GM18505 (cell line): ENCODE measurements at regions not wholly inside any gene's neighbourhood (a gene's known extent, or its start where the extent isn't known, plus 50 kb on each side); places are given as distances from the start of the nearest gene placed in this dataset.
"Not testable (repeated sequence)": the region's sequence is repeated elsewhere in the genome, so short reads cannot be mapped to it uniquely, and the experiment has no call there.

ENCODE experiments used
- ATAC-seq: cut with Tn5 transposase; IDR thresholded peaks from one replicate; pipeline ENCODE4 v1.9.1; 2021; ENCODE audit not compliant: unreplicated experiment
- POLR2A ChIP-seq: IDR thresholded peaks from 4 replicates; pipeline ENCODE4 v1.6.1; 2011; ENCODE audit warnings: borderline replicate concordance; ENCODE audit not compliant: insufficient read depth, insufficient read length; ENCODE audit errors: extremely low read depth

DNA sequence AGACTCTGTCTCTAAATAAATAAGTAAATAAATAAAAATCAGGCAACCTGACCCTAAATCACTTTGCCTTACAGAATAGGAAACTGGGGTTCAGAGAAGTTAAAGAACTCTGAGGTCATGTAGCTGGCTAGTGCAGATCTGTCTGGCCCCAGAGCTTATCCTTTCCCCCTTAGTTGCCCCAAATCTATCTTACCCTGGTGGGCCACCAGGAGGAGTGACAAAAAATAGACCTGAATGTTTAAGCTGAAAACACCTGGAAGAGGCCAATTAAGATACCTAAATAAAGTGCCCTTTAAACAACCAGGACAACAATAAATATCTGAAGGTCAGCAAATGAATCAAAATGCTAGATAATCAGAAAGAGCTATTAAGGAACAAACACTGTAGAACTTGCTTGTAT, 59.7 kb downstream of the TEX35 start:
- TF ChIP-seq POLR2A: no peak
- no peak for ATAC-seq

DNA sequence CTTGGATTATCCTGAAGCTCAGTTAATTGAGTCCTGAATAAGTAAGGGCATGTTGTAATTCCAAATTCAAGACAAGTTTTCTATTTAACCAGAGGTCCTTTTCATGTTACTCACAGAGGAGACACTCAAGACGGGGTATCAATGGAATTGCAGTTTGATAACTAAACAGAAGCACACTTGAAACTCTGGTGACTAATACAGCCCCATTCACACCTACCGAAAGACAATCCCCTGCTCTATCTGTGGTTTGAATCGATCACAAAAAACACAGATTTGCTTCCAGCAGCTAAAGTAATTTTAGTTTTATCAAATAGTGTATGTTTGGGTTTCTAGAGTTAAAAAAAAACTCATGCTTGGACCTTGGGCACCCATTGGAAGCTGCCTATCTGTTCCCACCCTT, 60.4 kb downstream of the TEX35 start:
- ATAC-seq: peak; percentile 58
- TF ChIP-seq POLR2A: no peak

DNA sequence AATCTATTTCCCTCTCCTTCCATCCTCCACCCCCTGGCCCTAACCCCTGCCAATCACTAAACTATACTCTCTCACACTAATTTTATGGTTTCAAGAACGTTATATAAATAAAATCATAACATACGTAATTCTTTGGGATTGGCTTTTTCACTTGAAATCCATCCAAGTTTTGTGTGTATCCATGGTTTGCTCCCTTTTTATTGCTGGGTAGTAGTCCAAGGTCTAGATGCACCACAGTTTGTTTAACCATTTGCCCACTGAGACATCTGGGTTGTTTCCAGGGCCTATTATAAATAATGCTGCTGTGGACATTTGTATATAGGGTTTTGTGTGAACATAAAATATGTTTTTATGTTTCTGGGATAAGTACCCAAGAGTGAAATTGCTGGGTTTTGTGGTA, 61.4 kb downstream of the TEX35 start:
- no peak for TF ChIP-seq POLR2A
- ATAC-seq: no peak

DNA sequence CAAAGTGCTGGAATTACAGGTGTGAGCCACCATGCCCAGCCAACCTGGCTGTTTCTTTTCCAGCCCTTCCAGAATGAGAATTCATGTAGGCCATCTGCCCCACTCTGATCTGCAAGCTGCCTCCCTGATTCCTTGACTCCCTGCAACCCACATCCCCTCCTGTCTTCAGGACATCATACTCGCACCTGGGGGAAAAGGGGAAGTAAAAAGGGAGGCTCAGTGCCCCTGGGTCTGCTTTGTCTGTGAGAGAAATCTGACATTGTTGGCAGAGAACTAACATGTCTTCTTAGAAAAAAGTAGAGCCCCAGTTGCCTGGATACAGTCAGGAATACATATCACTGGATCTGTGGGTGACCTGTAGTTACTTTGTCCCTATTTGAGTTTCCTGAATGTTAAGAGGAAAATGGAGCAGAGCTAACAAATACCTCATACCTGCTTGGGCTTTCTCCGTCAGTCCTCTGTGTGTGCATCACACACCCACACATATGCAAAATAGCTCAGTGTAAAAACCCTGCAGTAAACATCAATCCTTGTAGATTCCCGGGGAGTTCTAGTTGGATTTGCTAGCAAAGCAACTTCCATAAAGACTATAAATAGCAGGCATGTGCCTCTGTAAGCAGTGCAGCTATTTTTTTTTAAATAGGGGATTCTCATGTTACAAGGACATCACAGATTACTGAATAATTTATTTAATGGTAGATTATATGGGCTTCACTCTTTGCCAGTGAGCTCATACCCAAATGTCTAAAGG, 62.9 kb downstream of the TEX35 start:
- TF ChIP-seq POLR2A: no peak

DNA sequence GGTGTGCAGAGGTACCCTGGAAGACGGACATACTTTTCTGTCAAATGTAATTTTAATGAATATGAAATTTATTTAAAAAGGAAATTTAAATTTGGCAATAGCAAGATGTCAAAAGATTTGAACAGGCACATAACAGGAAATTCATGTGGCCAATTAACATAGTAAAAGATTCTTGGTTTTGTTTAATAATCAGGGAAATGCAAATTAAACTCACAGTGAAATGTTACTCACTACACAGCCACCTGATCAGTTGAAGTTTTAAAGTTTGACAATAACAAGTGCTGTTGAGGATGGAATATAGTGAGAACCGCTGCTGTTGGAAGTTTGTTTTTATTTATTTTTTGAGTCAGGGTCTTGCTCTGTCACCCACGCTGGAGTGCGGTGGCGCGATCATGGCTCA, 63.9 kb downstream of the TEX35 start:
- no peak for ATAC-seq
- TF ChIP-seq POLR2A: no peak

More for the DNA sequence above, 62.9 kb downstream of the TEX35 start:
- ATAC-seq: no peak

DNA sequence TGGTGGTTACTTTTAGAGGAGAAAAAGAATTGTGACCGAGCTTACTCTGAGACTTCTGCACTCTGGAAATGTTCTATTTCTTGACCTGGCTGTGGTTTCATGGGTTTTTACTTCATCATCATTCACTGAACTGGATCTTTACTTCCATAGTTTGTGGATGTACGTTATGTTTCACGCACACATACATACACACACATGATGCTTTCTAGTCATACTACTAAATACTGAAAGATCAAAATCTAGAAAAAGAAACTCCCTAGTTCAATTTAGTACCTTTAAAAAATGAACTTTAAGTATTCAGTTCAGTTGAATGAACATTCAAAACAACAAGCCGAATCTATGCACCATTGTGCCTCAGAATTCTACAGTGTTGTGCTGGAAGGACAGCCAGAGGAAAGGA, 65.0 kb downstream of the TEX35 start:
- no peak for TF ChIP-seq POLR2A
- ATAC-seq: no peak

DNA sequence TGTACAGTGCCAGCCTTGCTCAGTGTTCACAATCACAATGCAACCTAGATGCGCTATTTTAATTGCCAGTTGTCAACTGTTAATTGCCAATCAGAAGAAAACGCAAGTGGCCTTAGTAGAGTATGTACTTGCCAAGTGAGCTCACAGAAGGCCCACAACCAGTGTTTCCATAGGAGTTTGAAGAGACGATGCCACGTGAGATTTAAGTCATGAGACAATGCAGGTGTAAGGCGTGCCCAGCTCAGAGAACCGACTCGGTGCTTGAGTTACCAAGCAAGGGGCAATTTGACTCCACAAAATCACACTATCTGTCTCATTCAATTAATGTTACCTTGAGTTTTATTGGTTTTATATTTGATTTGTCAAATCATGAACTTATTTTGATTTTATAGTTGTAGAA, 65.6 kb downstream of the TEX35 start:
- peak; percentile 31 for TF ChIP-seq POLR2A
- ATAC-seq: no peak

DNA sequence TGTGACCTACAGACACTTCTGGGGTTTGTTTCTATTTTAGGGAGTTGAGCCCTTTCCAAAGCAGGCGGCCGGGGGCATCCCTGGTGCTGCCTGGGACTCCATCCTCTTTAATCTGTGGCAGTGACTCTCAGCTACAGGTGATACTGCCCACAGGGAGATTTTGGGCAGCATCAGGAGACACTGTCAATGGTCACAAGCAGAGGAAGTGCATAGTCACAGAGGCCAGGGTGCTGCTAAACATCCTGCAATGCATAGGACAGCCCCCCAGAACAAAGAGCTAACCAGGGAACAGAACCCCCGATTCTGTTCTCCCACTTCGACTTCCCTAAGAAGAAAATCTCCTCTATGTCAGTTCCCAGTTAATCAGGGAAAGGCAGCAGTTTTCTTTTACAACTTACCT, 66.2 kb downstream of the TEX35 start:
- TF ChIP-seq POLR2A: no peak
- ATAC-seq: no peak

DNA sequence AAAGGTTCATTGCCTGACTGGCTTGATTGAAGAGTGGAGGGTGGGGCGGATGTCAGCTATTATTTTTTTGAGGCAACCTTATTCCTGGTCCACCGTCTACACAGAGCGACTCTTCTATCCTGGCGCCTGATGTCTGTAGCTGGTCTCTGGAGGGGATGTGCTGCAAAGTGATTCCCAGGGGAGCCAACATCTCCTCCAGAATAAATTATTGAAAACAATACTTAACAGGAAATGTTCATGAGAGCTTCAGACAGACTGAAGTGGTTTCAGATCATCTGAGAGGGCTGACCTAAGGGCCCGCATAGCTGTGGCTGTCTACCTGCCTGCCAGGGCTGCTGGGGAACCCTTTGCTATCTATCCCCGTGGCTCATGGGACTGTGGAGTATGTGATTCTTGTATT, 66.7 kb downstream of the TEX35 start:
- peak; percentile 44 for ATAC-seq
- peak; percentile 21 for TF ChIP-seq POLR2A

DNA sequence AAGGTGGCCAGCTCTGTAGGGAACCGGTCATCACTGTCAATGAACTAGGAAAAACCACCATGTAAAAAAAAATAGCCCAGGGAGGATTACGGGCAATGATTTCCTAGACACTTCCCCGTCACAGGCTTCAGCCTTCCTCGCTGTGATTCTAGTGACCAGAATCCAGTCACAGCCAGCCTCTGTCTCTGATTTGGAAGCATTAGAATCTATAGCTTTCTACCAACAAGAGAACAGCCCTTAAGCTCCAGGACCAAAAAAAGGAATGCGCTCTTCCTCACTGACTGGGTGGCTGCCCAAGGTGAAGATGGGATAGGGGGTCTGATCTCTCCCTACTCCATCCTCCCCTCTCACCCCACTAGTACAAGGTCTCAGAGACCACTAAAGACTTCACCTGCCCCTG, 67.2 kb downstream of the TEX35 start:
- ATAC-seq: no peak
- no peak for TF ChIP-seq POLR2A

DNA sequence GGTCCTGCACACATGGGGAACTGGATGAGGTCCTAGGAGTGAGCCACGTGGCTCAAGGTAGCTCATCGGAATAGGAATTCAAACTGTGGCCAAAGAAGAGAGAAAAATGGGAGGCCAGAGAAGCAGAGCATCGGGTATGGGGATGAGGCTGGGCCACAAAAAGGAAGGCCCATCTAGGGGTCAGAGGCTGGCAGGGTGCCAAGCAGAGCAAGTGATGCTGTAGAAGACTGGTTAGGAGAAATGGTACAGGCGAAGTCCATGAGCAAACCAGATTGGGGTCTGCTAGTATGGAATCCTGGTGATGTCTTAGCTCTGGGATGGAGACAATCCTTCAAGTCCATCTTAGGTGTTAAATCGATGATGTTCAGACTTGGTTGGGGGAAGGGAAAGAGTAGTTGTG, 68.0 kb downstream of the TEX35 start:
- no peak for ATAC-seq
- no peak for TF ChIP-seq POLR2A

DNA sequence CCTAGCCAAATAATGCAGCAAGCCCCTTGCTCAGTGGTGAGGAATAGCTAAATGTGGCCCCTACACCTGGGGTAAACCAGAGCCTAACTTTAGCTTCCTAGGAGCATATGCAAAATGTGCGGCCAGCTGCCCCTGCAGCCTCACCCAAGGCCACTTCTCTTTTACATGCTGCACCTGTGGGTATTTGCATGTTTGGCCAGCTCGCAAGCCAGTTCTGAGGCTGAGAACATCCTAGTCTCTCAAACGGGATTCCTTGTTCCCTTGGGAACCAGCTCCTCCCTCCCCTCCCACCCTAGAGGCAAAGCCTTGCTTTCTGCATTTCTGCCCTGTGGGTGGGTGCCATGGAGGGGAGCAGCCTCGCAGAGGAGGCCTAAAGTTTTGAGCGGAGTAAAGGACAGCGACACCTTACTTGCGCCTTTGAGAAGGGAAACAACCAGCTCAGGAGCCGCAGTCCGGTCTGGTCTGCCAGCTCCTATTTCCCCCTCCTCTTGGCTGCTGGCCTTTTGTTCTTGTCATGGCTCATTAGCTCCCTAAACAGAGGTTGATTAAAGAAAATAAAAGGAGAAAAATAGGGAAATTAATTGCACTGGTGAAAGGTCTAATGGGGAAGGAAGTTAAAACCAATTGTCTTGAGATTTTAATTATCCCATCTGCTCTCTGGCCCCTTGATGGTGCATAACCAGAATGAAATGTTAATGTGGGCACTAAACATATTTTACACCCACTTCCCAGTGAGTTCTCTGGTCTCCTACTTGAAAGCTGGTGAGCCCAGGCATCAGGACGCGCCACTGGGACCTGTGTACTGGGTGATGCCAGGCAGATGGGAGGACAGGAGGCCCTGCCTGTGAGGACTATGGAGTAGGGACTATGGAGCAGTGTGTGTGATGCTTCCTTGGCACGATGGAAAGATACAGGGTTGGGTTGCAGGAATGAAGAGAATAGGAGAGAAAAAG, 68.7 kb downstream of the TEX35 start:
- ATAC-seq: peak; percentile 74
- peak; percentile 54 for TF ChIP-seq POLR2A

DNA sequence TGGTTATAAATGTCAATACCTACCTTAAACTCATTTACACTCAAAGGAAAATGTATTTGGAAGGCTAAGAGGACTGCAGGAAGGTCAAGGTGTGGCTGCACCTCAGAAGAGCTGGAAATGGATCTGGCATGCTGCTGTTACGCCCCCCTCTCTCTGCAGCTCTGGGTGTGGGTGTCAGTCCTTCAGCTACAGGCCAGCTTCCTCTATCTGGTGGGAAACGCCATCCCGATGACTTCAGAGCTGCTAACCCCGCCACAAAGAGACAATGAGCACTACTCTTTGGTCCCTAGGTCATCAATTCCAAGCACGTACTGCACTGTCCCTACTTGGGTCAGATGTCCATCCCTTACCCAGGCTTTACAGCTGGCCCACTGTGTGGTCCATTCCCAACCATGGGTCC, 74.2 kb downstream of the TEX35 start:
- no peak for TF ChIP-seq POLR2A
- no peak for ATAC-seq

DNA sequence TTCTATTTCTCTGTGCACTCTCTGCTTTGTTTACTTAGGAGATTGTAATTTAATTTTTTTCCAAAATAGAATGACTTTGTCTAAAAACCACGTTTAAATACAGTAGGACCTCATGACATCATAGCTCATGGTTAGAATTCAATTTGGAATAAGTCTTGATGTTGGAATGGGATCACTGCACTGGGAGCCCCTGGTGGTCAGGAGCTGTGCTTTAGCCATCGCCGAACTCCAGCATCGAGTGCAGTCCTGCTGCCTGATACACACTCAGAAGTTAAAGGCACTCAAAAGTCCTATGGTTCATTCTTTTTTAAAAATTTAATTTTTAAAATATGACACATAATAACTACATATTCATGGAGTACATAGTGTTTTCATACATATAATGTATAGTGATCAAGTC, 75.1 kb downstream of the TEX35 start:
- no peak for TF ChIP-seq POLR2A
- no peak for ATAC-seq

DNA sequence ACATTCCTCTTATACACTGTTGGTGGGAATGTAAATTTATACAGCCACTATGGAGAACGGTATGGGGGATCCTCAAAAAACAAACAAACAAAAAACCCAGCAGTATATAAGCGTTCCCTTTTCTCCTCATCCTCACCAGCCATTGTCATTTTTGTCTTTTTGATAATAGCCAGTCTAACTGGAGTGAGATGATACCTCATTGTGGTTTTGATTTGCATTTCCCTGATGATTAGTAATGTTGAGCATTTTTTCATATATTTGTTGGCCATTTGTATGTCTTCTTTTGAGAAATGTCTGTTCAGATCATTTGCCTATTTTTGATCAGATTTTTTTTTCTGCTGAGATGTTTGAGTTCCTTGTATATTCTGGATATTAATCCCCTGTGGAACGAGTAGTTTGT, 76.1 kb downstream of the TEX35 start:
- not testable (repeated sequence) for ATAC-seq

DNA sequence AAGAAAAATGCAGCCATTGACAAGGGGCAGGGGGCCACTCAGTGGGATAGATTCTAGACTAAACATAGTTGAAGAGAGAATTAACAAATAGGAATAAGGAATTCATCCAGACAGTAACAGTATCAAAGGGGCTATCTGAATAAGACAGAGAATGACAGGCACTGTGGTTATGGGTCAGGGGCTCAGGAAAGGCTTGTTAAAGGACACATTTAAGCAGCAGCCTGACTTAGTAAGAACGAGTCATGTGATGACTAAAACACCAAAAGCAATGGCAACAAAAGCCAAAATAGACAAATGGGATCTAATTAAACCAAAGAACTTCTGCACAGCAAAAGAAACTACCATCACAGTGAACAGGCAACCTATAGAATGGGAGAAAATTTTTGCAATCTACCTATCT, 78.9 kb downstream of the TEX35 start:
- ATAC-seq: not testable (repeated sequence)
